CD4-positive, CD25-positive, alpha-beta regulatory T cell (primary cell): ENCODE measurements at regions not wholly inside any gene's neighbourhood (a gene's known extent, or its start where the extent isn't known, plus 50 kb on each side); places are given as distances from the start of the nearest gene placed in this dataset.

Experiments used
- ATAC-seq, 2 donors: fragments of 150-1000 bp; cut with Tn5 transposase; one replicate each; pipeline ENCODE4 v1.10.0; 2021; ENCODE audit warnings: low read depth in 2 of 2, moderate number of reproducible peaks in 2 of 2, moderate library complexity in 1 of 2
- DNase-seq, 3 donors: peaks; one replicate each; pipeline versions ENCODE4 v3.0.0 to v3.0.0-alpha.2; 2012 to 2022; ENCODE audit warnings: mixed read lengths in 1 of 3
- H3K27ac ChIP-seq: one replicate; pipeline ENCODE4 v1.7.0; 2013; ENCODE audit warnings: mild to moderate bottlenecking, low read length; ENCODE audit not compliant: insufficient read depth, poor library complexity, severe bottlenecking
- H3K27me3 ChIP-seq: one replicate; pipeline ENCODE4 v1.7.0; 2013; ENCODE audit warnings: low read length; ENCODE audit not compliant: control insufficient read depth, insufficient read depth
- H3K36me3 ChIP-seq: one replicate; pipeline ENCODE4 v1.7.0; 2013; ENCODE audit warnings: mild to moderate bottlenecking, low read length, moderate library complexity; ENCODE audit not compliant: control insufficient read depth, insufficient read depth
- H3K4me1 ChIP-seq: 2 replicates; pipeline ENCODE4 v1.7.0; 2013; ENCODE audit warnings: mild to moderate bottlenecking, low read length; ENCODE audit not compliant: insufficient read depth, control insufficient read depth, poor library complexity, severe bottlenecking
- H3K4me3 ChIP-seq: one replicate; pipeline ENCODE4 v1.7.0; 2013; ENCODE audit warnings: low read depth, mild to moderate bottlenecking, low read length, moderate library complexity
- H3K9me3 ChIP-seq, 2 experiments: 1 replicate in 1 of 2; 2 replicates in 1 of 2; pipeline ENCODE4 v1.7.0; 2013; ENCODE audit warnings: low read length in 2 of 2, mild to moderate bottlenecking in 1 of 2, moderate library complexity in 1 of 2; ENCODE audit not compliant: control insufficient read depth in 2 of 2
- H3K27ac Mint-ChIP-seq, 3 donors: one replicate each; pipeline ENCODE4 v1.8.0; 2020 to 2022; ENCODE audit warnings: mild to moderate bottlenecking in 3 of 3, mixed read lengths in 3 of 3, moderate library complexity in 2 of 3
- H3K27me3 Mint-ChIP-seq: one replicate; pipeline ENCODE4 v1.8.0; 2022; ENCODE audit warnings: mild to moderate bottlenecking, mixed read lengths
- H3K36me3 Mint-ChIP-seq: one replicate; pipeline ENCODE4 v1.8.0; 2020; ENCODE audit warnings: mixed read lengths
- H3K4me1 Mint-ChIP-seq, 4 donors: one replicate each; pipeline ENCODE4 v1.8.0; 2020 to 2022; ENCODE audit warnings: mixed read lengths in 4 of 4, mild to moderate bottlenecking in 1 of 4
- H3K4me3 Mint-ChIP-seq, 4 donors: one replicate each; pipeline ENCODE4 v1.8.0; 2020 to 2022; ENCODE audit warnings: mild to moderate bottlenecking in 4 of 4, mixed read lengths in 4 of 4, moderate library complexity in 3 of 4
- H3K9me3 Mint-ChIP-seq, 7 donors: one replicate each; pipeline ENCODE4 v1.8.0; 2020 to 2022; ENCODE audit warnings: mixed read lengths in 7 of 7, mild to moderate bottlenecking in 3 of 7, moderate library complexity in 2 of 7

DNA sequence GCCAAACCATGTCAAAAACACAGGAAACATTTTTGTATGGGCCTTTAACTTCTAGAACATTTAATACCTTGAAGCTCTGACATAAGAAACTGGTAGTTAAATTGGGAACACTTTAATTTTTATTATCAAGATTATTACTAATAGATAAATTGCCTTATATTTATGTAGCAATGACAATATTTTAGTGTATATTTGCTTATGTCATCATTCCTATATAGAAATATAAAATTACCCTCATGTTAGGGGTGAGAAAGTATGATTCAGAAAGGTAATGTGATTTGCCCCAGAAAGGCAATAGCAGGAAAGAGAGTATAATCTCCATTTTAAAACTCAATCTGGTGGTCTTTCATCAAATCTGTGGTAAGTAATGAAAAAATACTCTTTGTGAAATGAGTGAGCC is 147.4 kb downstream of the IL15 start:
- Mint-ChIP-seq H3K4me1 (no peaks in the 10 kb centered on the region), H3K36me3 (no peaks in the 10 kb centered on the region), H3K4me3 (no peak overlapping the region), H3K27me3 (no peaks in the 10 kb centered on the region), H3K27ac (no peak overlapping the region), H3K9me3 (peaks cover 0 to 4% (median 0%) of the 10 kb centered on the region in 7 donors)
- H3K27me3 ChIP-seq = no peaks in the 10 kb centered on the region
- ATAC-seq (no peak), DNase-seq (no peak)
- no peak overlapping the region for H3K4me3 ChIP-seq
- no peaks in the 10 kb centered on the region for H3K4me1 ChIP-seq
- no peaks in the 10 kb centered on the region for H3K36me3 ChIP-seq
- H3K27ac ChIP-seq = no peak overlapping the region
- no peaks in the 10 kb centered on the region for H3K9me3 ChIP-seq

DNA sequence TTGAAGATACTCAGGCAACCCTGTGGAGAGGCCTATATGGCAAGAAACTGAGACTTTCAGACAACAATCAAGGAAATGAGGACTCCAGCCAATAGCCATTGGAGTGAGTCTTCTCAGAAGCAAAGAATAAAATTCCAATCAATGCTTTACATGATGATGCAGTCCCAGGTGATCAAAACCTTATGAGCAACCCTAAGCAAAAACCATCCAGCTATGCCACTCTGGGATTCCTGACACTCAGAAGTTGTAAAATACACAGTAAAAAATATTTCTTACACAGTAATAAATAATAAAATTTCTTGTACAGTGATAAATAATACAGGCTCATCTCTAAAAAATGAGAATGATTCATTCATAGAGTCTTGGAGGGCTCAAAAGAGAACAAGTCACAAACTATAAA is 150.6 kb downstream of the IL15 start:
- Mint-ChIP-seq H3K9me3 (peaks cover 0 to 4% (median 0%) of the 10 kb centered on the region in 7 donors), H3K4me1 (no peaks in the 10 kb centered on the region), H3K27ac (no peak overlapping the region), H3K27me3 (no peaks in the 10 kb centered on the region), H3K36me3 (no peaks in the 10 kb centered on the region), H3K4me3 (no peak overlapping the region)
- Histone ChIP-seq H3K4me1 (no peaks in the 10 kb centered on the region), H3K27ac (no peak overlapping the region), H3K9me3 (no peaks in the 10 kb centered on the region), H3K27me3 (no peaks in the 10 kb centered on the region), H3K36me3 (no peaks in the 10 kb centered on the region), H3K4me3 (no peak overlapping the region)
- ATAC-seq (no peak), DNase-seq (no peak)

DNA sequence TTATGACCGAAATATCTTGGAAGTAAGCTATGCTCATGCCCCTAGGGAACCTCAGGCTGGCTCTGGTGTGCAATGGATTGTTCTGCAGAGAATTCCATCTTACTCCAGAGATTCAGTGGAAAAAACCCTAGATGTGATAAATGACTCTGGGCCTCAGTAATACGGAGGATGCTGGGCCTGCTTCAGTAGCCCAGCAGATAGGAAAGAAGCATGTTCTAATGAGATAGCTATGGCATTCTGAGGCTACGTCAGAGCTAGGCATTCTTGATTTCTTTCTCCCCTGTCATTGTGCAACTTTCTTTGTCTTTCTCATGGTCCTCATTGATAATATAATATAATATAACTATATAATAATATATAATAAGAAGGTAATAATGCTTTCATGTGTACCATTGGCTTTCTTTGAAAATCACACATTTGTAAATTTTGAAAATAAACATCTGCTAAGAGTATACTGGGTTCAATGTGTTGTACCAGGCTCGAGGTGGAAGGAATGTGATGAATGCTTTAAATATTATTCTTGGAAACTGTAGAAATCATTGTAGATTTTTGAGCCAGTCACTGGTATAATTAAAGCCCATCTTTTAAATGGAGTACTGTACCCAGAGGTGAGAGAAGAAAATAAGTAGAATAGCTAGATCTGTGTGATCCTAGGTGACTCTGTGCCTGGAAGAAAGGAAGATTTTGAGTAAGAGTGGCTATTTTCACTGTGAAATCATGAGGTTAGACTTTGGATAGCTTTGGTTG is 152.0 kb downstream of the IL15 start:
- Histone ChIP-seq H3K4me3 (no peak overlapping the region), H3K27ac (no peak overlapping the region), H3K9me3 (no peaks in the 10 kb centered on the region), H3K4me1 (no peaks in the 10 kb centered on the region), H3K36me3 (no peaks in the 10 kb centered on the region), H3K27me3 (no peaks in the 10 kb centered on the region)
- Mint-ChIP-seq H3K36me3 (no peaks in the 10 kb centered on the region), H3K27me3 (no peaks in the 10 kb centered on the region), H3K4me1 (no peaks in the 10 kb centered on the region), H3K4me3 (no peak overlapping the region), H3K27ac (no peak overlapping the region), H3K9me3 (peaks cover 0 to 2% (median 0%) of the 10 kb centered on the region in 7 donors)
- no peak for ATAC-seq
- no peak for DNase-seq

DNA sequence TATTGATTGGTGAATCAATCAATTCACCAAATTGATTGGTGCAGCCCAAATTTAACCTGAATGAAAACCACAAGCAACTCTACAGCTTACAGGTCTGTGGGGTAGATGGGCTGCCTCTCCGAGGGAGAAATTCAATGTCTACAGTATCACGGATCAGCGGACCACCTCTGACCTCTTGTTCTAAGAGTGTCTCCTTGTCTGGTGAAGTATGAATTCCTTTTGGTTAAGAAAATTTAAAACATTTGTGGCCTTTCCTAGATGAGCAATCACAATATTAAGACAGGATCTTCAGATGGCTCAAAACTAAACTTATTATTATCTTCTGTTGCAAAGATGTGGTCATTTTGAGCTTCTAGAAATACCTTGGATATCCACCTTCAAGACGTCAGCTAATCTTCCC is 153.3 kb downstream of the IL15 start:
- Histone ChIP-seq H3K27ac (no peak overlapping the region), H3K9me3 (no peaks in the 10 kb centered on the region), H3K27me3 (no peaks in the 10 kb centered on the region), H3K4me3 (no peak overlapping the region), H3K36me3 (no peaks in the 10 kb centered on the region), H3K4me1 (no peaks in the 10 kb centered on the region)
- Mint-ChIP-seq H3K9me3 (peaks cover 0 to 2% (median 0%) of the 10 kb centered on the region in 7 donors), H3K36me3 (no peaks in the 10 kb centered on the region), H3K27me3 (no peaks in the 10 kb centered on the region), H3K4me1 (no peaks in the 10 kb centered on the region), H3K27ac (no peak overlapping the region), H3K4me3 (no peak overlapping the region)
- no peak for DNase-seq
- no peak for ATAC-seq

DNA sequence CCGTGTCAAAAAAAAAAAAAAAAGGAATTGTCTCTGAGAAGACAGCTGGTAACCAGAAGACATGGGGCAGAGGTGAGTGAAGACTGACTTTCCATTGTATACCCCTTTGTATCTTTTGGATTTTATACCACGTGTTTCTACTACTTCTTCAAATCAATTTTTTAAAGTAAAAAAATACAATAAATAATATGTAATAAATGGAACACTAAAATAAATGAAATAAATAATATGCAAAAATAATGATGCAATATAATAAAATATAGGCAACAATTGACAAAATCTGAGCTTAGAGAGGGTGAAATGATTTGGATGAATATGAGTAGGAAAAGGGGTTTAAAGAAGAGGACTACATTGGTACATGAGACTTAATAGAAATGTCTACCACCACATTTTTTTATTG is 155.8 kb downstream of the IL15 start:
- ATAC-seq (no peak), DNase-seq (no peak)
- Histone ChIP-seq H3K27ac (no peak overlapping the region), H3K4me3 (no peak overlapping the region), H3K9me3 (no peaks in the 10 kb centered on the region), H3K36me3 (no peaks in the 10 kb centered on the region), H3K4me1 (no peaks in the 10 kb centered on the region), H3K27me3 (no peaks in the 10 kb centered on the region)
- Mint-ChIP-seq H3K27ac (no peak overlapping the region), H3K9me3 (peaks cover 0 to 2% (median 0%) of the 10 kb centered on the region in 7 donors), H3K27me3 (no peaks in the 10 kb centered on the region), H3K36me3 (no peaks in the 10 kb centered on the region), H3K4me3 (no peak overlapping the region), H3K4me1 (no peaks in the 10 kb centered on the region)

DNA sequence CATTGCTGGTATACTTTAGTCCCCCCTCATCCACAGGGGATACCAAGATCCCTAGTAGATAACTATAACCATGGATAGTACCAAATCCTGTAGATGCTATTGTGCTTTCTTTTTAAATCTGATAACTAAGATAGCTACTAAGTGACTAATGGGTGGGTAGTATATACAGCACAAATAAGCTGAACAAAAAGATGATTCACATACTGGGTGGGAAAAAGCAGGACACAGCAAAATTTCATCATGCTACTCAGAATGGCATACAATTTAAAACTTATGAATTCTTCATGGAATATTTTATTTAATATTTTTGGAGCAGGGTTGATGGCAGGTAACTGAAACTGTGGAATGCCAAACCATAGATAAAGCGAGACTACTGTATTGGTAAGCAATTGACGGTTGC is 161.6 kb downstream of the IL15 start:
- DNase-seq = no peak
- Histone ChIP-seq H3K4me1 (no peaks in the 10 kb centered on the region), H3K27ac (no peak overlapping the region), H3K27me3 (no peaks in the 10 kb centered on the region), H3K9me3 (no peaks in the 10 kb centered on the region), H3K36me3 (no peaks in the 10 kb centered on the region), H3K4me3 (no peak overlapping the region)
- Mint-ChIP-seq H3K4me3 (no peak overlapping the region), H3K36me3 (no peaks in the 10 kb centered on the region), H3K27me3 (no peaks in the 10 kb centered on the region), H3K4me1 (no peaks in the 10 kb centered on the region), H3K27ac (no peak overlapping the region), H3K9me3 (peaks cover 0 to 1% (median 0%) of the 10 kb centered on the region in 7 donors)
- no peak for ATAC-seq

DNA sequence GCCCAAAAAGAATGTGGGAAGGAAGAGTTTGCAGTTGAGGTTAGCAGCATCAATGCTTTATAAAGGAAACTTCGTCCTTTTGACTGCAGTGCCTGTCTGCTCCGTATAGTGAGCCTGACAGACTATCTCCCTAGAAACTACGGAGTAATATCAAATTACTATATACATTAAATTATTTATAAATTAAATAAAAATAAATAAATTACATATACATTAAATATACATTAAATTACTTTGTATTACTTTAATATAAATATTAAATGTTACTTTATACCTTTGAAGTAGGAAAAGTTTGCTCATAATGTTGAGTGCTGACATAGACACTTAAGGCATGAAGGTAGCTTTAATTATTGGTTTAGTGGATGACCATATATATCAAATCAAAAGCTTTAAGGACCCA is 165.2 kb downstream of the IL15 start:
- Mint-ChIP-seq H3K27ac (no peak overlapping the region), H3K27me3 (no peaks in the 10 kb centered on the region), H3K36me3 (no peaks in the 10 kb centered on the region), H3K9me3 (no peaks in the 10 kb centered on the region), H3K4me1 (no peaks in the 10 kb centered on the region), H3K4me3 (no peak overlapping the region)
- no peaks in the 10 kb centered on the region for H3K9me3 ChIP-seq
- no peaks in the 10 kb centered on the region for H3K4me1 ChIP-seq
- ATAC-seq (no peak), DNase-seq (no peak)
- no peaks in the 10 kb centered on the region for H3K36me3 ChIP-seq
- no peak overlapping the region for H3K27ac ChIP-seq
- H3K27me3 ChIP-seq = no peaks in the 10 kb centered on the region
- H3K4me3 ChIP-seq = no peak overlapping the region

DNA sequence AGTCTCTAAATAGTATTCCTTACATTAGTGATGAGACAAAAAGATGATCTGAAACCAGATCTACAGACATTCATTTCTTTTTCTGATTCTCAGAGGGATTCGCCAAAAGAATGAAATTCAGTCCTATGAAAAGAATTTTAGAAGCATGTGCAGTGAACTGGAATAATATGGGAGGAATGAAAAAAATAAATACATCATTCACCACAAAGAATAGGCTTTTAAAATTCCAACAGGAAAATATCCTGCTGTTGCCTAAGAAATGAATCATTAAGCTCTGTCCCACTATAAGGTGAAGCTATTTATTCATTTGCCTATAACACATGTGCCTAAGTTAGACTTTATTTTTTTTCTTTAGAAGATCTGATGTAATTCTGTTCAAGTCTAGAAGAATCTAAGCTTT is 165.9 kb downstream of the IL15 start:
- Mint-ChIP-seq H3K36me3 (no peaks in the 10 kb centered on the region), H3K4me1 (no peaks in the 10 kb centered on the region), H3K4me3 (no peak overlapping the region), H3K9me3 (no peaks in the 10 kb centered on the region), H3K27me3 (no peaks in the 10 kb centered on the region), H3K27ac (no peak overlapping the region)
- no peak overlapping the region for H3K4me3 ChIP-seq
- no peak overlapping the region for H3K27ac ChIP-seq
- no peaks in the 10 kb centered on the region for H3K9me3 ChIP-seq
- no peaks in the 10 kb centered on the region for H3K36me3 ChIP-seq
- H3K4me1 ChIP-seq = no peaks in the 10 kb centered on the region
- ATAC-seq (no peak), DNase-seq (no peak)
- H3K27me3 ChIP-seq = no peaks in the 10 kb centered on the region
